BE2C (cell line): ENCODE measurements at regions not wholly inside any gene's neighbourhood (a gene's known extent, or its start where the extent isn't known, plus 50 kb on each side); places are given as distances from the start of the nearest gene placed in this dataset.

ENCODE experiments used
- DNase-seq: peaks from one replicate; pipeline ENCODE4 v3.0.0-alpha.2; 2020
- H3K27me3 ChIP-seq: fragments of 250-450 bp; sonication (Bioruptor Pico); 2 replicates; pipeline ENCODE4 v1.5.1; 2020; ENCODE audit warnings: mild to moderate bottlenecking
- H3K36me3 ChIP-seq: fragments of 250-450 bp; sonication (Bioruptor Pico); 2 replicates; pipeline ENCODE4 v1.5.1; 2020; ENCODE audit warnings: mild to moderate bottlenecking
- H3K4me1 ChIP-seq: fragments of 250-450 bp; sonication (Bioruptor Pico); 2 replicates; pipeline ENCODE4 v1.5.1; 2020
- H3K4me3 ChIP-seq: 2 replicates; pipeline ENCODE4 v1.5.1; 2011; ENCODE audit warnings: low read depth, low read length
- H3K9me3 ChIP-seq: fragments of 250-450 bp; sonication (Bioruptor Pico); 2 replicates; pipeline ENCODE4 v1.5.1; 2020
- TF ChIP-seq, protein P1 (sequence below): IDR thresholded peaks from 2 replicates; pipeline ENCODE4 v1.5.1; 2012; ENCODE audit warnings: mild to moderate bottlenecking, low read depth, low read length

DNA sequence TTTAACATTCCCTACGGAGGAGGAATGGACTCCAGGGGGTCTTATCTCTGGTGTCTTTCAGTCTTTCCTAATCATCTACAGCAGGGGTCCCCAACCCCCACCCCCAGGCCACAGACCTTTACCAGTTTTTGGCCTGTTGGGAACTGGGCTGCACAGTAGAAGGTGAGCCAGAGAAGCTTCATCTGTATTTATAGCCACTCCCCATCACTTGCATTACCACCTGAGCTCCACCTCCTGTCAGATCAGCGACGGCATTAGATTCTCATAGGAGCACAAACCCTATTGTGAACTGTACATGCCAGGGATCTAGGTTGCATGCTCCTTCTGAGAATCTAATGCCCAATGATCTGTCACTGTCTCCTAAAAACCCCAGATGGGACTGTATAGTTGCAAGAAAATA is 120.0 kb upstream of the TMTC4 start:
- no peaks in the 10 kb centered on the region for H3K36me3 ChIP-seq
- no peak for DNase-seq
- no peaks in the 10 kb centered on the region for H3K9me3 ChIP-seq
- no peak overlapping the region for H3K4me3 ChIP-seq
- TF ChIP-seq, protein P1, sequence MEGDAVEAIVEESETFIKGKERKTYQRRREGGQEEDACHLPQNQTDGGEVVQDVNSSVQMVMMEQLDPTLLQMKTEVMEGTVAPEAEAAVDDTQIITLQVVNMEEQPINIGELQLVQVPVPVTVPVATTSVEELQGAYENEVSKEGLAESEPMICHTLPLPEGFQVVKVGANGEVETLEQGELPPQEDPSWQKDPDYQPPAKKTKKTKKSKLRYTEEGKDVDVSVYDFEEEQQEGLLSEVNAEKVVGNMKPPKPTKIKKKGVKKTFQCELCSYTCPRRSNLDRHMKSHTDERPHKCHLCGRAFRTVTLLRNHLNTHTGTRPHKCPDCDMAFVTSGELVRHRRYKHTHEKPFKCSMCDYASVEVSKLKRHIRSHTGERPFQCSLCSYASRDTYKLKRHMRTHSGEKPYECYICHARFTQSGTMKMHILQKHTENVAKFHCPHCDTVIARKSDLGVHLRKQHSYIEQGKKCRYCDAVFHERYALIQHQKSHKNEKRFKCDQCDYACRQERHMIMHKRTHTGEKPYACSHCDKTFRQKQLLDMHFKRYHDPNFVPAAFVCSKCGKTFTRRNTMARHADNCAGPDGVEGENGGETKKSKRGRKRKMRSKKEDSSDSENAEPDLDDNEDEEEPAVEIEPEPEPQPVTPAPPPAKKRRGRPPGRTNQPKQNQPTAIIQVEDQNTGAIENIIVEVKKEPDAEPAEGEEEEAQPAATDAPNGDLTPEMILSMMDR = no peak
- H3K27me3 ChIP-seq = no peaks in the 10 kb centered on the region
- H3K4me1 ChIP-seq = no peaks in the 10 kb centered on the region

DNA sequence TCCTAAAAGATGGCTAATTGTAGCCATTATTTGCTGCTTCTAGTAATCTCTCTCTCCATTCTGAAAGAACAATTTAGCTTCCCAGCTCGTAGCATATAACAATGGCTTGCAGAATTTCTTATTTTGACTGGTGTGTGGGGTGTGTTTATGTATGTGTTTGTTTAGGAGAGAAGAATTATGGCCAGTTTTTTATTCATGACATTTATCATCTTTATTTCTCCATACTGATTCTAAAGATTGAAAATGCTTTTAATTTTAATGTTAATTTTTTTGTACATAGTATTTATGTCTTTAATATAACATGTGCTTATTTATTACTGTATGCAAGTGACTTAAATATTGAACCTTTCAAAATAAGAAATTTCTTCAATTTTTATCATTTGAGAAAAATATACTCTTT is 115.8 kb upstream of the TMTC4 start:
- Histone ChIP-seq H3K9me3 (no peaks in the 10 kb centered on the region), H3K4me3 (no peak overlapping the region), H3K4me1 (no peaks in the 10 kb centered on the region), H3K36me3 (no peaks in the 10 kb centered on the region), H3K27me3 (0 out of 2 replicates have a peak, but pooled peaks cover 8% of the 10 kb centered on the region)
- TF ChIP-seq, protein P1 = no peak
- no peak for DNase-seq

DNA sequence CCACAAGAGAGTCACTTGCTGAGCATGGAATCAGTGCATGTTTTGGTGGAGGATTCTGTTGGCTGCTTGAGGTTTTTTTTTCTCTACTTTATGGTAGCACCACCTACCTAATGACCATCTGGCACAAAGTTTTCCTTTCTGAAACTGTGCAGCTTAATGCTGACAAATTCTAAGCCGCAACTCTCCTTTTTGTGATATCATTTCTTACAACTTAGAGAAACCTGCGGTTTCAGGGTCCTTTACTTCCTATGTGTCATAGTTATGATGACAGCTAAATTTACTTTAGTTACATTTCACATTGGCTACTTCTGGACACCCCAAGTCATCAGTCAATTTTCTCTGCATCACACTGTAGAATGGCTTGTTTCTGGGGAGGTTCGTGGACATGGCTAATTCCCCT is 115.4 kb upstream of the TMTC4 start:
- Histone ChIP-seq H3K4me1 (no peaks in the 10 kb centered on the region), H3K27me3 (0 out of 2 replicates have a peak, but pooled peaks cover 8% of the 10 kb centered on the region), H3K4me3 (no peak overlapping the region), H3K36me3 (no peaks in the 10 kb centered on the region), H3K9me3 (no peaks in the 10 kb centered on the region)
- DNase-seq = no peak
- TF ChIP-seq, protein P1 = no peak

DNA sequence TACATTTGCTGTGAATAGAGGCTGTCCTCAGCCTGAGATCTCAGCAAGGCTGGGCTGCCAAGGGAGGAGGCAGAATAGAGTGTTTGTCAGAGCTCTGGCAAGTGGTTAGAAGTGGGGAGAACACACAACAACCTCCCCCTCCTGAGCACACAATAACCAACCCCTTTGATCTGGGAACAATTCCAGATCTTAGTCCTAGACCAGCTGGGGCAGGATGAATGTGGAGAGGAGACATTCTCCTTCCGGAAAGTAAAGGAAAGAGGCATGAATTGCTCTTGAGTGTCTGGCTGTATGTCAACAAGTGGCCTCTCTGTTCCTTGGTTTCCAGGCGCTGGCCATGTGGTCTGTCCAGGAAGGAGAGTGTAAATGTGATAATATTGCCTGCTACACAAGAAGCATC is 114.9 kb upstream of the TMTC4 start:
- no peak for DNase-seq
- no peaks in the 10 kb centered on the region for H3K9me3 ChIP-seq
- TF ChIP-seq, protein P1 = no peak

DNA sequence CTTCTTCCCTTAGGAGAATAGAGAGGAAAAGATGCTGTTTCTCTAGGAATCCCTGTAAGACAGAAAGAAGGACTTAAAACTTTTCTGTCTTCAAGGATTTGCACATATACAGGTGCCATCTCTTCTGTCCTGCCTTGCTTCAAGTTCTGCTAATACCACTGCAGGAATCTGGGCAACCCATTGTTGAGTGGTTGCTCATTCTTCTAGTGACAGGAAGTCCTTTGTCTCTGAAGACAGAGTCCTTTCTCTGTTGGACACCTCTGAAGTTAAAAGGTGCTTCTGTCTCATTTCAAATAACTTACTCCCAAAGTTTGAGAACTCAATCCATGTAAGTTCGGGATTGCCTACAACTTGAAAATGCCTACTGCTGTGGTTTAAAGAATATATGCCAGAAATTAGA is 114.4 kb upstream of the TMTC4 start:
- DNase-seq = no peak
- no peaks in the 10 kb centered on the region for H3K9me3 ChIP-seq
- H3K36me3 ChIP-seq = no peaks in the 10 kb centered on the region
- no peaks in the 10 kb centered on the region for H3K4me1 ChIP-seq
- 0 out of 2 replicates have a peak, but pooled peaks cover 8% of the 10 kb centered on the region for H3K27me3 ChIP-seq
- H3K4me3 ChIP-seq = no peak overlapping the region
- TF ChIP-seq, protein P1 = no peak

More for the DNA sequence above, 114.9 kb upstream of the TMTC4 start:
- Histone ChIP-seq H3K4me3 (no peak overlapping the region), H3K36me3 (no peaks in the 10 kb centered on the region), H3K4me1 (no peaks in the 10 kb centered on the region), H3K27me3 (0 out of 2 replicates have a peak, but pooled peaks cover 8% of the 10 kb centered on the region)

DNA sequence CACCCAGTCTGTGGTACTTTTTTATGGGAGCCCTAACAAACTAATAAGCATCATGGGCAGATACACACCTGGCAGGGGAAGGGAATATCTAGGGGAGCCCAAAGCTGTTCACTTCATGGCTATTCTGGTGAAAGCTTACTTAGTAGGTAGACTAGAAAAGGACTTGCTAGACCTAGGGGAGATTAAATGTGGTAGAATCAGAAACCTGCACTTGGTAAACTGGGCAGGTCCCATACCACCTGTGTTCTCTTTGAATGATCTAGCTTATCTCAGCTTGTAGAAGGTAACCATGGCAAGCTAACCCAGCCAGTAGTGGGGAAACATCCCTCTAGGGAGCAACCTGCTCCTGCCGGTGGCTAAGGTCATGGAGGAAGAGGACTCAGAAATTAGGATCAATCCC is 113.9 kb upstream of the TMTC4 start:
- no peaks in the 10 kb centered on the region for H3K4me1 ChIP-seq
- H3K4me3 ChIP-seq = no peak overlapping the region
- no peaks in the 10 kb centered on the region for H3K36me3 ChIP-seq
- TF ChIP-seq, protein P1 = no peak
- DNase-seq = no peak
- 0 out of 2 replicates have a peak, but pooled peaks cover 8% of the 10 kb centered on the region for H3K27me3 ChIP-seq
- no peaks in the 10 kb centered on the region for H3K9me3 ChIP-seq
